ENCODE measurements at regions not wholly inside any gene's neighbourhood (a gene's known extent, or its start where the extent isn't known, plus 50 kb on each side); places are given as distances from the start of the nearest gene placed in this dataset.

DNA sequence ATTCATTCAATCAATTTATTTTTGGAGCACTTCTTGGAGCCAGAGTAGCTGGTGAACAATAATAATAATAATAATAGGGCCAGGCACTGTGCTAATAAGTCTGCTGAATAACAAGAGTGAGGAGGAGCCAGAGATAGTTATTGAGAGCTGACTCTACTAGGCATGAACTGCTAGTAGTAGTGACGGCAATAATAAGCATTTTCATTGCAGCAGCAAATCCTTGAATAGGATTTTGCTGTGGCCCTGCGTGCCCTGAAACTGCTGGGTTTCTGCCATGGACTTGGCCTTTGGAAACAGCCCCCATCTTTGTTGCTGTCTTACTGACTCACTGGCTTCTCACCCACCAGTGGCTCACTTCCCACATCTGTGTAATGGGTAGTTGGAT is 545.9 kb downstream of the MIAT start:
- H3K27ac Mint-ChIP-seq = no peak overlapping the region
- H3K4me3 Mint-ChIP-seq = no peak overlapping the region
- H3K4me1 Mint-ChIP-seq (ENCODE audit: low read depth) = no peaks in the 10 kb centered on the region
- no peaks in the 10 kb centered on the region for H3K36me3 Mint-ChIP-seq
- H3K27me3 Mint-ChIP-seq = peaks cover 19% of the 10 kb centered on the region
- H3K9me3 Mint-ChIP-seq (ENCODE audit: low read depth) = no peaks in the 10 kb centered on the region

DNA sequence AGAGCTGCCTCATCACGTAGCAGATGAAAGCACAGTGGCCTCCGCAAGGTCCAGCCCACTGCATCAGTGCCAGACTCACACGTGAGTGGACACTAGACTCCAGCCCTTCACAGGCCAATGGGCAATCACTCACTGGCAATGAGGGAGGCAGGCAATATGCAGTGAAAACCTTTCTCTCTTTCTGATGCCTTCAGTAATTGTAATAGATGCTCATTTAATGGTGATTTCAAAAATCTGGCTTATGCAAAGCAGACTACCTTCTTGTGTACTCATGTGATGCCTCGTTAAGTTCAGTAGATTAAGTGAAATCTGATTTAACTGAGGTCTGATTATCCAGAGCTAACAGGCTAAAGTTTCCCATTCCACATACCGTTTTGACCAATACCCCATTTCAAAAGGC is 546.9 kb downstream of the MIAT start:
- Mint-ChIP-seq H3K27me3 (peaks cover 19% of the 10 kb centered on the region), H3K9me3 (ENCODE audit: low read depth) (no peaks in the 10 kb centered on the region), H3K4me1 (ENCODE audit: low read depth) (no peaks in the 10 kb centered on the region), H3K4me3 (no peak overlapping the region), H3K36me3 (no peaks in the 10 kb centered on the region), H3K27ac (no peak overlapping the region)

DNA sequence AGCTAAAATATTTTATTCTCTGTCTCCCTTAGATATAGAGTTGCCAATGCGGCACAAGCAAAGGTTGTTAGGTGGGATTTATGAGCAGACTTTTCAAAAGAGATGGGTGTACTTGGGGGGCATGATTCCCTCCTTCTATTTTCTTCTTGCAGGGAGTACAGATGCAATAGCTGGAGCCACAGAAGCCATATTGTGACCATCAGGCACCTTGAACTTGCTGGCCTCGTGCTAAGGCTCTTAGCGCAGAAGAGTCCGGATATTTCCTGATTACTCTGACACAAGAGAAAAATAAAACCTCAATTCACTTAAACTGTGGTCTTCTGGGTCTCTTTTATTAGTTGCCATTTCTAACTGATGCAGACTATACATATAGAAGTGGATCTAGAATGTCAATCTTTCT is 547.4 kb downstream of the MIAT start:
- Mint-ChIP-seq H3K9me3 (ENCODE audit: low read depth) (no peaks in the 10 kb centered on the region), H3K4me3 (no peak overlapping the region), H3K27me3 (peaks cover 18% of the 10 kb centered on the region), H3K27ac (no peak overlapping the region), H3K36me3 (no peaks in the 10 kb centered on the region), H3K4me1 (ENCODE audit: low read depth) (no peaks in the 10 kb centered on the region)

DNA sequence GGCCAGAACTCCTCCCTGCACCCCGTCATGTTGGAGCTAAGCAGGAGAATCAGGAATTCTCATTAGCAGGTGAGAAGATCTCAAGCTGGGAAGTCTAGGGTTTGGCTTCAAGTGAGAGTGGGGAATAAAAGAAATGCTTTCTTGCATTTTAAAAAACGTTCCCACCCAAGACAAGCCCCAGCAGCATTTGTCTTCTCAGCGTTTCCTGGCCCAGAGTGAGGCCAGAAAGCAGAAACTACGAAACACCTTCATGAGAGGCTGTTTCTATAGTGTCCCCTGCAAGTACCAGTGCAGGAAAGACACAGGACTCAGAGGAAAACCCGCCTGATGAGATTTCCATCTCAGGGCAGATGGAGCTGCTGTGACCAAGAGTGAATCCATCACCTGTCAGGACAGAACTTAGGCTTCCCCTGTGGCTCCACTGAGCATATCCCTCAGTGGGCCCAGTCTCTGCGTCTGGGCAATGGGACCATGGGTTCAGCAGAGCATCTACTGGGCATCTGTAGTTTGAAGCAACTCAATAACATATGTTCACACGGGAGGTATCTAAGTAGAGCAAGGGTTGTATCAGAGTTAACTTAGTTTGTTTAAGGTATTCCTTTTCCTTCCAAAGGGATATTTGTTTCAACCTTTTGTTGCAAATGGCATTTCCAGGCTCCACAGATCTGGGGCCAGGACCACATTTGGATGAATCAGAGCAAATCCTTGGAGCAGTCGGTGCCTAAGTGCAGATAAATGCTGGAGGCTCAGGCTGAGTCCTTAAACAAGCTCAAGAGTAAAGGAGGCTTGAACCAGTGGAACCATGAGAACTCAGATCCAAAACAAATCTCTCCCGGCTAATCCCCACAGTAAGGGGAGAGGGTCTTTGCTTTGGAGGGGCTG is 548.3 kb downstream of the MIAT start:
- no peak overlapping the region for H3K27ac Mint-ChIP-seq
- no peaks in the 10 kb centered on the region for H3K9me3 Mint-ChIP-seq (ENCODE audit: low read depth)
- H3K36me3 Mint-ChIP-seq = no peaks in the 10 kb centered on the region
- peaks cover 16% of the 10 kb centered on the region for H3K27me3 Mint-ChIP-seq
- H3K4me3 Mint-ChIP-seq = no peak overlapping the region
- H3K4me1 Mint-ChIP-seq (ENCODE audit: low read depth) = no peaks in the 10 kb centered on the region

DNA sequence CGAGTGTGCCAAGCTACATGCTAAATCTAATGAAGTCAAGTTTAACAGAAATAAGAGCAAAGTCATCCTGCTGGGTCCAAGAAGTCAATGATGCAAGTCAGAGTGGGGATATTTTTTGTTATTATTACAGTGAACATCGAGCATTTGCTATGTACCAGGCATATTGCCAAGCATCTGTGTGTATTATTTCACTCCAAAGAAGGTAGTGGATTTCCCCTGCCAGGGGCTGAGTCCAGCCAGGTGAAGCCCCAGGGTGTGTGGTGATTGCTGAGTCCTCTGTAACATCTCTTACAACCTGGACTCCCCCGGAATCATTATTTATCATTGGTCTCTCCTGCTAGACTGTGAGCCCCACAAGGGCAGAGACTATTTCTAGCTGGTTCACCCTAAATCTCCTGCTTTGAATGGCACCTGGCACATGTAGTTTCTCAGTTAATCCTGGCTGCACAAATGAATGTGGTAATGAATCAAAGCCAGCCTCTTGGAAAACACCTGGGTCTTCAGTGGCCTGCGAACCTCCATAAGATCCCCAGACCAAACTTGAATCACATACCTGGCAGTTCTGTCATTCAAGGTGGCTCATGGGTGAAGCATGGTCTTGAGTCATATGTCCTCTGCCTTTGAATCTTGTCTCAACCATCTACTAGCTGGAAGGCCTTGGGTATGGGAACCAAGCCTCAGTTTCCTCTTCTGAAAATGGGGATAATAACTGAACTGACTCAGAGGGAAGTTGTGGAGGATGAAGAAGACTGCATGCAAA is 549.2 kb downstream of the MIAT start:
- Mint-ChIP-seq H3K36me3 (no peaks in the 10 kb centered on the region), H3K4me1 (ENCODE audit: low read depth) (no peaks in the 10 kb centered on the region), H3K4me3 (no peak overlapping the region), H3K9me3 (ENCODE audit: low read depth) (no peaks in the 10 kb centered on the region), H3K27ac (no peak overlapping the region), H3K27me3 (peaks cover 20% of the 10 kb centered on the region)

DNA sequence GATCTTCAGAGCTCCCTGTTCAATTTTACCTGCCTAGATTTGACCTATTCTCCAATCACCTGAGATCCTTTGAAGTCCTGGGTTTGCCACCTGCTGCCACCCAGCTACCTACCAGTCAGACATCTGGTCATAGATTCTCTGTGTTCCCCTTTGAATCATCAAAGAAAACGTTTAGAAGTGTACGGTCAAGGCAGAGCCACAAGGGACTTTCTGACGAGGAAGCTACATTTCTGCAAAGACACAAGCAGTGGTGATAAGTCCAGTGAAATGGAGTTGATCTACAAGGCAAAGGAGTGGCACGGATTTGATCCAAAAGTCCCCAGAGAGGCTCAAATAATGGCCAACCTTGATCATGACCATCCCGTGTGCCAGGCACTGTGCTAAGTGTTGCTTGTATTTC is 549.9 kb downstream of the MIAT start:
- H3K27ac Mint-ChIP-seq = no peak overlapping the region
- H3K36me3 Mint-ChIP-seq = no peaks in the 10 kb centered on the region
- H3K27me3 Mint-ChIP-seq = peaks cover 22% of the 10 kb centered on the region
- H3K9me3 Mint-ChIP-seq (ENCODE audit: low read depth) = no peaks in the 10 kb centered on the region
- H3K4me3 Mint-ChIP-seq = no peak overlapping the region
- H3K4me1 Mint-ChIP-seq (ENCODE audit: low read depth) = no peaks in the 10 kb centered on the region

DNA sequence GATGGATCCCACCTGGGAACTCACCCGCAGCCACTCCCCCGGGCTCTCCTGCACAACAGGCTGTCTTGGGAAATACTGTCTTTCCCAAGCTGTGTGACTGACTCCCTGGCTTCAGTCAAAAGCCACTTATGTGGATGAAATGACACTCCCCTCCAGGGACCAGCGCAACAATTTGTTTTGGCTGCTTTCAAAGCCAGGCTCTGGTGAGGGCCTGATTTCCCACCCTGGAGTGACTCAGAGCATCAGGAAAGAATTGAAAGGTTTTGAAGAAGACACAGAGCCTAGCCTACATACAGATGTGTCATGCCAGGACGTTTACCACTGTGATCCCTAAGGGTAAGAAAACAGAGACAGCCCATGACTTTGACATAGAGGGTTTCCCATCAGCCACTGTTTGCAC is 550.5 kb downstream of the MIAT start:
- H3K4me3 Mint-ChIP-seq = no peak overlapping the region
- no peaks in the 10 kb centered on the region for H3K9me3 Mint-ChIP-seq (ENCODE audit: low read depth)
- H3K36me3 Mint-ChIP-seq = no peaks in the 10 kb centered on the region
- H3K27ac Mint-ChIP-seq = no peak overlapping the region
- H3K4me1 Mint-ChIP-seq (ENCODE audit: low read depth) = no peaks in the 10 kb centered on the region
- H3K27me3 Mint-ChIP-seq = peaks cover 25% of the 10 kb centered on the region

DNA sequence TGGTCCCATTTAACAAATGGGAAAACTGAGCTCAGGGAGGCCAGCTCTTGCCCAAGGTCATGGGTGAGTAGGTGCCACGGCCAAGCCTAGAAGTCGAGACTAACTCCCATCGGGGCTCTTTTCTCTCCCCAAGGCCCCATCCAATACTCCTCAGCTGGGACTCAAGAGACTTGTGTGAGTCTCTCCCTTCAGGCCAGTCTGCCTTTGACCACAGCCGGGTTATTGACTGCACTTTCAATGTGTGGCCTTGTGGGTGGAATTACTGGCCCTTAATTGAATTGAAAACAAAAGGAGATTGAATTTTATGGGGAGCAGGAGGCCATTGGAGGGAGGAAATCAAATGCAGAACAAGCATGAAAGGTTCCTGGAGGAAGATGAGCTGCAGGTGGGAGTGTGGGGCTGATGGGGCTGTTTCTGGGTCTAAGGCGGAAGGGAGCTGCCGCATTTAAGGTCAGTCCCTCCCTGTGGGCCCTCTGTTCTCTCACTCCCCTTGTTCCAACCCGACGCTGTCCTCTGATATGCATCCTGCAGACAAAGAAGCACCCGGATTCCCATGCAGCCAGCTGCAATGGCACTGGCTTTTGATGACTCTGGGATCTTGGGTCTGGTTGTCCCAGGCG is 552.8 kb downstream of the MIAT start:
- Mint-ChIP-seq H3K36me3 (no peaks in the 10 kb centered on the region), H3K27ac (no peak overlapping the region), H3K4me1 (ENCODE audit: low read depth) (no peaks in the 10 kb centered on the region), H3K9me3 (ENCODE audit: low read depth) (no peaks in the 10 kb centered on the region), H3K27me3 (peaks cover 29% of the 10 kb centered on the region), H3K4me3 (no peak overlapping the region)

DNA sequence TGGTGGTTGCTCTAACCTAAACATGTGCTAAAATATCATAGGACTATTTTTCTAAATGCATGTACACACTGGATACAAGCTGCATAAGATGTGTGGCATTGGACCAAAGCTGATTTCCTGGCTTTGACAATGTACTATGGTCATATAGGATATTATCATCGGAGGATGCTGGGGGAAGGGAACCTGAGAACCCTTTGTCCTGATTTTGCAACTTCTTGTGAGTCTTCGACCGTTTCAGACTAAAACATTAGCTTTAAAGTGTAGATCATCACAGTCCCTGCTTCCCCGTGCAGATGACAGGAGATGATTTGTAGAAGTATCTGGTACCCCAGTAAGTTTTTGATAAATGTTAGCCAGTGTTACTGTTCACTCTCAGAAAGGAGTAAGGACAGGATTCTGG is 554.7 kb downstream of the MIAT start:
- Mint-ChIP-seq H3K27ac (no peak overlapping the region), H3K9me3 (ENCODE audit: low read depth) (no peaks in the 10 kb centered on the region), H3K36me3 (no peaks in the 10 kb centered on the region), H3K27me3 (peaks cover 24% of the 10 kb centered on the region), H3K4me1 (ENCODE audit: low read depth) (no peaks in the 10 kb centered on the region), H3K4me3 (no peak overlapping the region)

DNA sequence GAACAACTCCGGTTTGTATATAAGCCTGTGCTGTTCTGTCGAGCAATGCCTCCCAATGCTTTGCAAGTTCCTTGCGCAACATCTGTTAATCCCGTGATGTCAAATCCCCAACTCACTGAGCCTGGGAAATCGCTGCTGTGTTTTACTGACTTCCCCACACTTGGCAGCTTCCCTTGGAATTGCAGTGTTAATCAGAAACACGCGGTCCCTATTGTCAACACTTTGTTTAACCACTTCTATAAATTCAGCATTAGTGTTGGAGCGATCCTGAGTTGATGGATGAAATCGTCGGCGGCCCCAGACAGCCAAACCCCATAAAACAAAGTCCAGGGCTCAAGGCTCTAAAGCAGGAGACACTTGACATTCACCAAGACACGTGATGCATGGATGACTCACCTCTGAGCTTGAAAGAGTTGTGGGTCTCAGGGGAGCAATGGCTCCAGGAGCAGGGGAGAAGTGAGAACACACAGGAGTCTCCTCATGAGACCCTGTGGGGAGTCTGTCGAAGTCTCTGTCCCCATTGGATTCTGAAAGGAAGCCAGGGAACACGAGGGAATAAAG is 555.3 kb downstream of the MIAT start:
- Mint-ChIP-seq H3K4me3 (no peak overlapping the region), H3K9me3 (ENCODE audit: low read depth) (no peaks in the 10 kb centered on the region), H3K27ac (no peak overlapping the region), H3K4me1 (ENCODE audit: low read depth) (no peaks in the 10 kb centered on the region), H3K36me3 (no peaks in the 10 kb centered on the region), H3K27me3 (peaks cover 28% of the 10 kb centered on the region)

DNA sequence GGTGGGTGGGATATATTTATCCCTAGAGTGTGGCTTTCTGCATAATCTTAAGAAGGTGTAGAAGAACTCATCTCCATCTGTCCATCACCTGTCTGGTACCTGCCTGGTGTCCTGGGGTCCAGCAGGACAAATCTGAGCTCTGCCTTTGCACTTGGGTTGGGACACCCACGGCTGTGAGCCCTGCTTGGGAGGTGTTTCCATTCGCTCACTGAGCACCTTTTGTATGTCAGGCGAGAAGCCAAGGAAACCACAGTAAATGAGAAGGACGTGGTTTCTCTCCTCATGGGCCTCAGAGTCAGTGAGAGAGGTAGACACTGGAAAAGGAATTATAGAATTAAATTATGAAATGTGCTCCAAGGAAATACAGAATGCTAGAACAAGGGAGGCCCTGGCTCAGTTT is 555.9 kb downstream of the MIAT start:
- Mint-ChIP-seq H3K9me3 (ENCODE audit: low read depth) (no peaks in the 10 kb centered on the region), H3K4me3 (no peak overlapping the region), H3K36me3 (no peaks in the 10 kb centered on the region), H3K27me3 (peaks cover 28% of the 10 kb centered on the region), H3K27ac (no peak overlapping the region), H3K4me1 (ENCODE audit: low read depth) (no peaks in the 10 kb centered on the region)

DNA sequence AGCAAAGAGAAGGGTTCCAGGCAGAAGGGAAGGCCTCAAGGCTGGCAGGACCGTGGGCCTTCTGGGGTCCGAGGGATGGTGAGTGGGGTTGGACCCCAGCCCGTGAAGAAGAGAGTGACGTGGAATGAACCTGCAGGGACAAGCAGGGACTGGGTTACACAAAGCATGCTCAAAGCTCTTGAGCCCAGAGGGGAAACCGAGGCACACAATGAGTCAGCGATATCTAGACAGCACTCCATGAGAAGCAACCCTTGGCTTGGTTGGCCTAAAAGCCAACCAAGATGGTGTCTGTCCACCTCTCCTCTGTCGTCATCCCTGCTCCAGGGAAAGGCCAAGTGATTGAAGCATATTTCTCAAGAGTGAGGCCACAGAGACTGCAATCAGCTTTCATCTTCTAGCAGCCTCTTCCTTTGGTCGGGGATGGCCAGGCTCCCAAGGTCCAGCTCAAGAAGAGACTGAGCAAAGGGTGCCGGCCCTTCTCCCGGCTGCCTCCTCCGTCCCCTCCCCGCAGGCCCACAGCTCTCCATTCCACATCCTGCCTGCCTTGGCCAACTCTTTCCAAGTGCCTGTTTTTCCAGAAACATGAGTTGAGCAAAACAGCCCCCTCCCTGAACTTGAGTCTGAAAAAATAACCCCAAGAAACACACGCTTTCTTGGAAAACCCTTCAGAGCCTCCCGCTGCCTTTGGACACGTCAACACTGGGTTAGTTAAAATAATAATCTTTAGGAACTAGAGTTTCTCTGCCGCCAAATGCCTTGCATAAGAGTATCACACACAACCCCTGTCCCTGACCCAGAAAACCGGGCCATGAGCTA is 556.6 kb downstream of the MIAT start:
- no peaks in the 10 kb centered on the region for H3K36me3 Mint-ChIP-seq
- no peak overlapping the region for H3K4me3 Mint-ChIP-seq
- H3K27ac Mint-ChIP-seq = no peak overlapping the region
- peaks cover 28% of the 10 kb centered on the region for H3K27me3 Mint-ChIP-seq
- no peaks in the 10 kb centered on the region for H3K4me1 Mint-ChIP-seq (ENCODE audit: low read depth)
- H3K9me3 Mint-ChIP-seq (ENCODE audit: low read depth) = no peaks in the 10 kb centered on the region

DNA sequence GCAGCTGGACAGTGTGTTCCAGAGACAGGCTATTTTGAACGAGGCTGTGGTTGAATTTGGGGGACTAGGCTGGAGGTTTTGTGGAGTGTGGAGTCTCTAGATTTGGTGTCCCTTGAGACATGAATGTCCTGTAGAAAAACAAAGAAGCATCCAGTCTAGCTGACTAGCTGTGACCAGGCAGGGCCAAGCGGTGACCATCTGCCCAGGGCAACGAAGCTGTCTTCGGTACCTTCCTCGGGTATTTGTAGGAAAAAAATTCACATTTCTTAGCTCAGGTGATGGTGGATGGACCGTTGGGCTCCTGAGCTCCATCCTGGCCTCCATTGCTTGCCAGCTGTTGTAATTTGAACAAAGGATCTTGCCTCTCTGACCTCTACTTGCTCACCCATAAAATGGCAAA is 557.3 kb downstream of the MIAT start:
- Mint-ChIP-seq H3K4me1 (ENCODE audit: low read depth) (no peaks in the 10 kb centered on the region), H3K9me3 (ENCODE audit: low read depth) (no peaks in the 10 kb centered on the region), H3K36me3 (no peaks in the 10 kb centered on the region), H3K4me3 (no peak overlapping the region), H3K27me3 (peaks cover 29% of the 10 kb centered on the region), H3K27ac (no peak overlapping the region)

DNA sequence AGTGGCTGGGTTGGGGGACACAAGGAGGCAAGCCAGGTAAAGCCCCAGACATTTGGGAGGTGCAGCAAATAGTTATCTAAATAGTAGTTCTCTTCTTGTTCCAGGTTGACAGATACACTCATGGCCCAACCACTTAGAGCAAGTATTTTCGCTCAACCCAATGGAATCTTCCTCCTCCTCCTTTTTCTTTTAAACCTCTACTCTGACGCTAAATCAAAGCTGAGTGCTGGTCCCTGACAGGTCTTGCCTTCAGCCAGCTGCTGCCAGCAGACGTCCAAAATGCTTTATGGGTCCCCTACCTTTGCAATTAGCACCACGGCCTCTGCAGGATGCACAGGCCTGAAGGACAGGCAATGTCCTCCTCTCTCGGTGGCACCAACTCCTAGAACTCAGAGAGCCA is 558.5 kb downstream of the MIAT start:
- H3K4me1 Mint-ChIP-seq (ENCODE audit: low read depth) = no peaks in the 10 kb centered on the region
- H3K27me3 Mint-ChIP-seq = peaks cover 30% of the 10 kb centered on the region
- H3K36me3 Mint-ChIP-seq = no peaks in the 10 kb centered on the region
- H3K9me3 Mint-ChIP-seq (ENCODE audit: low read depth) = no peaks in the 10 kb centered on the region
- no peak overlapping the region for H3K27ac Mint-ChIP-seq
- H3K4me3 Mint-ChIP-seq = no peak overlapping the region
